GM21423 (cell line): ENCODE measurements at regions not wholly inside any gene's neighbourhood (a gene's known extent, or its start where the extent isn't known, plus 50 kb on each side); places are given as distances from the start of the nearest gene placed in this dataset.

ENCODE experiments used
- ATAC-seq: cut with Tn5 transposase; IDR thresholded peaks from one replicate; pipeline ENCODE4 v1.9.1; 2021; ENCODE audit warnings: mild to moderate bottlenecking, moderate library complexity; ENCODE audit not compliant: unreplicated experiment

GRCh38 chr1:96041470-96041869, 680.1 kb upstream of the PTBP2 start:
- no peak for ATAC-seq

- no peak for ATAC-seq
Observed at GRCh38 chr1:96048572-96049212, 672.9 kb upstream of the PTBP2 start.

- no peak for ATAC-seq
Observed at GRCh38 chr1:96049759-96050409, 671.7 kb upstream of the PTBP2 start.

DNA sequence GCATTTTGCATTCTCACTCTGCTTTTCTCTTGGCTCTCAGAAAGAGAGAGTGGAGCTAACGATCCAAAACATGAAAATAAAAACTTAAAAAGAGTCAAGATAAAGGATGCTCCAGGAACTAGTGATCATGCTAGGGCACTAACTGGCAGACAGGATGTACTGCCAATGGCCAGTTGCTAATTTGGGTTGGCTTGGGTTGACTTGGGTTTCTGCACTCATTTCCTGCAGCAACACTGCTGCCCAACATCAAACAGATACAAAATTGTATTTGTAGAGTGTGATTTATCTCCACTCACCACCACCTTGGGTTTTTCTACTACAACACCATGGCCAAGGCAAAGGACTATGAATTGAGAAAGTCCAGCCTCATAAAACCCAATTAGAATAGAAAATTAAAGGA, 662.3 kb upstream of the PTBP2 start:
- no peak for ATAC-seq

- no peak for ATAC-seq
Observed at GRCh38 chr1:96059736-96060135, 661.8 kb upstream of the PTBP2 start.

DNA sequence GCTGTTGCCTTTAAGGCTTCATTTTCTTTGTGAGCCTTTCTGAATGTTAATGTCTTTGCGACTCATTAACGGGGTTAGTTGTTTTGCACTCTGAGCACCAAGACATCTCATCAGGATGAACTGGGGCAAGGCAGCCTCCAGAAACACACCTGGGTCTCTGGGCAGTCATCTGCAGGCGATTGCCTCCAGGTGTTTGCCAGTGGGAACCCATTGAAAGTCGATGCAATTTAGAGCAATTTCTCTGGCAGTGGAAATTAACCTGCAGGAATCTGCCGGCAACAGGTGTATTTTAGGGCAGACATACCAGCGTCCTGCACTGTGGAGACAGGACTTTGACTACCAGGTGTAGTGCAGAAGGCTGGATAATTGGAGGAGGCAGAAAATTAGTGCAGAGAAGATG, 661.0 kb upstream of the PTBP2 start:
- ATAC-seq: no peak

DNA sequence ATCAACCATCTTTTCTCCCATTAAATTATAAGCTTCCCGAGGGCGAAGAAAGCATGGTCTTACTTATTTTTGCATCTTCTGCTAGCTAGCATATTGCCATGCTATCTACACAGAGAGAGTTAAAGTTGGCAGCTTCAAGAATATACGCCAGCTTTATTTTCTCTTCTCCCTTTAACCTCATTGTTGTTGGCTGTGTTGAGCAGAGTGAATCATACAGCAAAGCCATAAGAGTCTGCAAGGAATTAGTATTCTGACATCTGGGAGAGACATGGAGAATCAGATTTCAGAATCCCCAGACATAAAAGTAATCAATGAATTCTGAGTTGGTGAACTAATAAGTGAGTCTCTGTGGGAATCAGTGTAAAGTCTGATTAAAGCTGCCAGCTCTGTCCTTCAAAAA, 649.6 kb upstream of the PTBP2 start:
- no peak for ATAC-seq

GRCh38 chr1:96073100-96073499, 648.5 kb upstream of the PTBP2 start:
- ATAC-seq: peak; percentile 87

DNA sequence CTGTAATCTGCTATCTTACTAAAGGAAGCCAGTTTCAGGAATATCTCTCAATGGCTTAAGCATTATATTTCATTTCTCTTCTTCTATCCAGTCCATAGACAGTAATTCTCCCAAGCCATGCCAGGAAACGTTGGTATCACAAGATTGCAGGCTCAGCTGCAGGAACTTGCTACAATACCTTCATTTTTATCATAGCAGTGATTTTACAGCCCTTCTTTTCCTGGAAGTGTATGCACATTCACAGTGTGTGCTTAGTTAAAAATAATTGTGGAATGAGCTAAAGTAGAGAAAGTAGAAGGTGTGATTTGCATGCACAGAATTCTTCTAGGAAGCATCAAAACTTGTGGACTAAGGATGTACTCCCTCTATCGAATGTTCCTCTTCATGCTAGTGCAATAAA, 647.2 kb upstream of the PTBP2 start:
- no peak for ATAC-seq

GRCh38 chr1:96074876-96075577, 646.6 kb upstream of the PTBP2 start:
- no peak for ATAC-seq

GRCh38 chr1:96075704-96076455, 645.7 kb upstream of the PTBP2 start:
- ATAC-seq: no peak

DNA sequence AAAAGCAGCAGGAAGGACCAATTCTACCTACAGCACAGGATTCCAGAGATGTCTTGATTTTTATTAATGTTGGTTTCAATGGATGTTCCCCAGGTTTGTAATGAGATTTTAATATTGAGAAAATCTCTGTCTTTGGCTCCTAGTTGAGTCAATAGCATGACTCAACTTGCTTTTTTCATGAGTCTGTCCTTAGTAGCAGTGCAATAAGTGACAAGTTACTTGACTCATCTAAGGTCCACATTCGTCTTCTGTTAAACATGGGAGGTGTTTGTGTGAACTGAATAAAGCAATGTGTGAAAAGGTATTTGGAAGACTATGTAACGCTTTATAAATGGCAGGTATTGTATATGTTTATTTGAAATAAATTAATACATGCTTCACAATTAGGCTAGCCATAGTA, 645.0 kb upstream of the PTBP2 start:
- no peak for ATAC-seq

DNA sequence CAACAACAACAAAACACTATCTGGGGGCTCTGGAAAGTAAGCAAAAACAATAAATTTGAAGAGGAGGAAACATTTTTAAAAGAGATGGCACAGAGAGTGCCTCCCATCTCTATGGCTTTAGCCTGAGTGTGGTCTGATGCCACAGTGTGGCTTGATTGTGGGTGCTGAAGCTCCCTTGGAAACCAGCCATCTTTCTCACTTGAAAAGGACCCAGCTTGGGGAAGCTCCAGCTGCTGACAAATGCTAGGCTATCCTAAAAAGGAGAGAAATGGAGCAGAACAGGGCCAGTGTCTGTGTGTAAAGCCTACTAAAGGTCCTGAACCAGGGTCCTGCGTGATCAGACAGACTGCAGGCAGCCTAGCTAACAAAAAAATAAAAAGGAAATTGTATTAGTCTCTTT, 642.0 kb upstream of the PTBP2 start:
- no peak for ATAC-seq

DNA sequence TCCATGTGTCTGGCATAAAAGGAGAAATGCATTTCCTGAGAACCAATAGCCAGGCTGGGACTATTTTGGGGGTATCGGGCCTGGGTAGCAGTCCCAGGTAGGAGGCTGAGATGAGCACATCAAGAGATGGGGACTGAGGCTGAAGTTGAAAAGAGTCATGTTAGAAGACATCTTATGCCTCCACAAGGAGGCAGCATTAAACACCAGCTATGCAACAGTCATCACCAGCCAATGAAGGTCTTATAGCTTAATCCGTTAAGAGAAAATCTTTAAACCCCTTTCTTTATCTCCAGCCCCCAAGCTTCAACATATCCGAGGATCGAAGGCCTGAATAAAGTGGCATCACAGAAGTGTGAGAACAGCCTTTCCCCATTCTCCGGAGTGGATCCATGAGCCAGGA, 640.7 kb upstream of the PTBP2 start:
- no peak for ATAC-seq

GRCh38 chr1:96087719-96088118, 633.9 kb upstream of the PTBP2 start:
- ATAC-seq: no peak

DNA sequence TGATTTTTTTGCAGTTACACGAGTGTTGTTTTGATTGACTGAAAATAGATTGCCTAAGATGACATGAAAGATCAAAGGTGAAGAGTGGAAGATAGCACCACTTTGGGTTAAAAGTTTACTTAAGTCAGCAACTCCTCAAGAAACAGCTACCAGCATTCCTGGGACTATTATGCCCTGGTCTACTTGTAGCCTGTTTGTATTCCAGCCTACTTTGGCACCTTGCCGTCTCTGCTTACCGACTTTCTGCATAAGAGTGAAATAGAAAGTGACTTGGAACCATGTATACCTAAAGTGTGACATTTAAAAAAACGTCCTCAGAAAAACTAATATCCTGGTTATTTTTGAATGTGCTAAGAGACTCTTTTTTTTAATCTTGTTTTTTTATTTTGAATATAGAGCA, 631.5 kb upstream of the PTBP2 start:
- ATAC-seq: no peak

- no peak for ATAC-seq
Observed at GRCh38 chr1:96095849-96096612, 625.6 kb upstream of the PTBP2 start.

DNA sequence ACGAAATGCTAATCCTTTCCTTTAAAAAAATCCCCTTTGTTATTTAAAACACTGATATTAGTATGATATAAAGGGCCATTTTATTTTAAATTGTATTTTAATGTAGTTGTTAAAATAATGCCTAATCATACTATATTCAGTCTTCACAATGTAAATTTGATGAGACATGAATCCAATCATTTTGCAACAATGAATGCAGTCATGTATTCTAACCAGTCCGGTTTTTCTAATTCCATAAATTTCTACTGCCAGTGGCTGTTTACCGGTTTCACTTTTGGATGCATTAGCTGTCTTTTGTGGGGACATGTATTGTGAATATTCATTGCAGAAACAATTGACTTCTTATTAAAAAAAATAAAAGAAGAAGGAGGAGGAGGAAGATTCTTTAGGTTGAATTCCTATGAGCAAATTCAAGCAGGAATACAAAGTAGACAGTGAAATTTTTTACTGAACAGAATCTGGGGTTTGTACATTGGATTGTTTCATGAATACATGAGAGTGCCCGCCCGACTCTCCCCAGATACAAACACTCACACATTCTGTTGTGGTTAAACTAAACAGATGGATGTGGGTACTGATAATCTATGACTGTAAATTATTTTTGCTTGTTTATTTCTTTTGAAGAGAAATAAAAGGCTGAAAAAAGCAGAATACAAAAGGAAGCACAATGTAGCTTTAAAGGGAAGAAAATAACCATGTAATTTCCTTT, 624.8 kb upstream of the PTBP2 start:
- ATAC-seq: no peak

DNA sequence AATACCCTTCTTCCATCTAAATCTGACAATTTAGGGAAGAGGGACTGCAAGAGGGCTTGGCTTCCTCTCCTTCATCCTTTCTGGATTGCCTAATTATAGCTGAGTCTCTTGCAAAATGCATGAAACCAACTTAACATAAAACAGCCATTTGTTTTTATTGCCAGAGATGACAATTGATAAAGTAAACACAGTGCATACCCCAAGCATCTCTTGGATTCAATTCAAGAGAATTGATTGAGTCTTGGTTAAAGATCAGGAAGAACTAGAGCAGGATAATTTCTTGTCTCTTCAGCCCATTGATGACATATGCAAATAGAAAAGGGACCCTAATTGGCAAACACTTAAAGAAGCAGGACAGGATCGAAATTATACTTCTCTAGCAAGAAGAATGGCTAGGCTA, 617.1 kb upstream of the PTBP2 start:
- ATAC-seq: no peak

DNA sequence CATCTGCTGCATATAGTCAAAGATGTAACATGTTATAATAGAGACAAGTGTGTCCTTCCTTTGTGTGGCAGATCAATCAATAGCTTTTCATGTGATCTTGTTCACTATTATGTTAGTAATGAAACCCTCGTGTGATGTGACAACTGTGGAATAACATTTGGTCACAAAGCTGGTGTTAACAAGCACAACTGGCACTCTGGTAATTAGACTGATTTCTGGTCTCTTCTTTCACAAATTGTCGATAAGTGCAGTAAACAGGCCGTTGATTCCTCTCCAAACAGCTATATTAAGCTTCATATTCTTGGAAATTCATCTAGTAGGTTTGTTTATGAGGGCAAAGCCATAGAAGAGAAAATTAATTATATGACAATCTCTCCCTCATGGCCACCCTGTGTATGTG, 616.7 kb upstream of the PTBP2 start:
- no peak for ATAC-seq
